ENCODE measurements at regions not wholly inside any gene's neighbourhood (a gene's known extent, or its start where the extent isn't known, plus 50 kb on each side); places are given as distances from the start of the nearest gene placed in this dataset.

DNA sequence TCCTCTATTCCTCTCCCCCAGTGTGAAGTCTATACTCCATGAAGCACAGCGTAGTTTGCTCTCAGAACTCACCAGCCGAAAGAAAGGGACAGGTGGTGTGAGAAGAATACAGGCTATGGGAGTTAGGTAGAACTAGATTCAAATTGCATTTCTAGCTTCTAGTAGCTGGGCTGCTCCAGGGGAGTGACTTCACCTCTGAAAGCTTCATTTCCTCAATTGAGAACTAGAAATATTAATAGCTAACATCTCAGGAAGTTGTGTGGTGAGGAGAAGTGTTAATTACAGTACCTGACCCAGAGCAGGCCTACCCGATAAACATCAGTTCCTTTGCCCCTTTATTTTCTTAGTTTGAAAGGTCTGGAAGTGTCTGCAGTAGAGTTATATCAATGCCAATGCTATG, 484.7 kb upstream of the TENM4 start:
- no peaks in the 10 kb centered on the region for H3K36me3 ChIP-seq (ENCODE audit: insufficient read depth, low read length)
- no peaks in the 10 kb centered on the region for H3K9me3 ChIP-seq (ENCODE audit: control insufficient read depth, insufficient read depth, low read length)
- H3K4me1 ChIP-seq (ENCODE audit: insufficient read depth, low read length), result no peaks in the 10 kb centered on the region
- H3K9ac ChIP-seq (ENCODE audit: low read depth, low read length), result no peak overlapping the region

DNA sequence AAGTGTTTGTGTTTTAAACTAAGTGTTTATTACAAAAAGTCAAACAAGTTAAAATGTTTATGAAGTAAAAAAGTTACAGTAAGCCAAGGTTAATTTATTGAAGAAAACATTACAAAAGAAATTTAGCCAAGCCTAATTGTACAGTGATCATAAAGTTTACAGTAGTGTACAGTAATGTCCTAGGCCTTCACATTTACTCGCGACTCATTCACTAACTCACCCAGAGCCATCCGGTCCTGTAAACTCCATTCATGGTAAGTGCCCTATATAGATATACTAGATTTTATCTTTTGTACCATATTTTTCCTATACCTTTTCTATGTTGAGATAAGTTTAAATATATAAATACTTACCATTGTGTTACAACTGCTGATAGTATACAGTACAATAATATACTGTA, 481.8 kb upstream of the TENM4 start:
- Histone ChIP-seq H3K9ac (ENCODE audit: low read depth, low read length) (no peak overlapping the region), H3K9me3 (ENCODE audit: control insufficient read depth, insufficient read depth, low read length) (no peaks in the 10 kb centered on the region), H3K36me3 (ENCODE audit: insufficient read depth, low read length) (no peaks in the 10 kb centered on the region), H3K4me1 (ENCODE audit: insufficient read depth, low read length) (no peaks in the 10 kb centered on the region)

DNA sequence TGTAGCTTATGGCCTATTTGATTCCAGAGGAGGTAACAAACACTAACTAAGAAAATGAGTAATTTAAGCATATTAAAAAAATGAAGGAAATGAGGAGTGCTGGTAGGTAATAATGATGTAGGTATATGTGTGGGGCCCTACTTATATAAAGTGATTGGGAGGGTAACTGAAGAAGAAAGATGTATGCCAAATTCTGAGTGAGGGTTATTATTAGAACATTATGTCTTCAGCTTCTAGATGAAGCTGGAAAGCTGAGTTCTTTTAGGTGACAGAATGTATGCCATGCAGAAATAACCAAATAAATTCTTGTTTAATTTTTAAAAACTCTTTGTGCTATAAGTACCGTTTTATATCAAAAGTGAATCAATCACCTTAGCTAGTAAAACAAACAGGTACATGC, 479.6 kb upstream of the TENM4 start:
- no peaks in the 10 kb centered on the region for H3K36me3 ChIP-seq (ENCODE audit: insufficient read depth, low read length)
- no peak overlapping the region for H3K9ac ChIP-seq (ENCODE audit: low read depth, low read length)
- no peaks in the 10 kb centered on the region for H3K9me3 ChIP-seq (ENCODE audit: control insufficient read depth, insufficient read depth, low read length)
- H3K4me1 ChIP-seq (ENCODE audit: insufficient read depth, low read length), result no peaks in the 10 kb centered on the region

DNA sequence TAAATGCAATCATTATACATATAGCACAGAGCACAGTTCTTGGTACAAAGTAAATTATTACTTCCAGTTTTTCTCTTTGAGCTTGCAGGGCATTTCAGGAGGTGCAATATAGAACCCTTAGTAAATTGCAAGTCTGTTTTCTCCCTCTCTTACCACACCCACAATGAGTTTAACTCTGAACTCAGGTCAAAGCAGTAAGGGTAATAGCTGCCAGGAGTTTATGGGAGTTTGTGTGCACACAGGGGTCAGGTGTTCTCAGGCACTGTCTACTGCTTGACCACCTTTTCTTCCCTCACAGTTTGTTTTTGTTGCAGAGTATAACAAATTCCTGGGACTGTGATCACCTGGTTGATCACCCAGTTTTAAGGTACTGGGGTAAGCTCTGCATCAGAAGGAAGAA, 478.5 kb upstream of the TENM4 start:
- no peaks in the 10 kb centered on the region for H3K9me3 ChIP-seq (ENCODE audit: control insufficient read depth, insufficient read depth, low read length)
- H3K4me1 ChIP-seq (ENCODE audit: insufficient read depth, low read length), result no peaks in the 10 kb centered on the region

DNA sequence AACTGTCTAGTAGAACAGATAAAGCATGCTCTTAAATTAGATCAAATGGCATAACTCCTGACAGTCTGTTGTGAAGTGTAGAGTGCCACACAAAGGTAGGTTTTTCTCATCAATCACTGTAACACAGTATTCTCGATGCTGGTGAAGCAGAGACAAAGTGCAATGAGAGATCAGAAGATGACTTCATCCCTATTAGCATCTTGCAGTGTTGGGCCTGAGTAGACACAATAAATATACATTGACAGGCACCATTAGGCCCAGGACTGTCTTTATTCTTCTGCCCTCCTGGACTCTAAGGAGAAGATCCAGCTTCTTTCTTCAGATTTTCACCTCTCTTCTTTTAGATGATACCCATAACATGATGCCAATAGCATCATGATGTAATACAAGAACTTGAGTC, 478.0 kb upstream of the TENM4 start:
- no peaks in the 10 kb centered on the region for H3K4me1 ChIP-seq (ENCODE audit: insufficient read depth, low read length)
- no peaks in the 10 kb centered on the region for H3K9me3 ChIP-seq (ENCODE audit: control insufficient read depth, insufficient read depth, low read length)
- no peak overlapping the region for H3K9ac ChIP-seq (ENCODE audit: low read depth, low read length)
- H3K36me3 ChIP-seq (ENCODE audit: insufficient read depth, low read length), result no peaks in the 10 kb centered on the region

More for the DNA sequence above, 478.5 kb upstream of the TENM4 start:
- Histone ChIP-seq H3K9ac (ENCODE audit: low read depth, low read length) (no peak overlapping the region), H3K36me3 (ENCODE audit: insufficient read depth, low read length) (no peaks in the 10 kb centered on the region)

DNA sequence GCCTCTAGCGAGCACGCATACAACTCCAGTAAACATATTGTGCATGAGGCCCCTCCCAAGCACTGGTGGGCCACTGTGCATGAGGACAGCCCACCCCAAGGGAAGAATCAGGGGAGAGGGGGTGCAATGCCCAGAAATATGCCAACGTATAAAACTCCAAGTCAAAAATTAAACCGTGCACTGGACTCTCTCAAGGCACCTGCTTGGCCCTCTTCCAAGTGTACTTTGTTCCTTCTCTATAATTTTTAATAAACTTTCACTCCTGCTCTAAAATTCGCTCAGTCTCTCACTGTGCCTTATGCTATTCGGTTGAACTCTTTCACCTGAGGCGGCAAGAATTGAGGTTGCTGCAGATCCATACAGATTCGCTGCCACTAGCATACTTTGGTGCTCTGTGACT, 465.3 kb upstream of the TENM4 start:
- no peaks in the 10 kb centered on the region for H3K9me3 ChIP-seq (ENCODE audit: control insufficient read depth, insufficient read depth, low read length)
- 0 out of 2 replicates have a peak, but pooled peaks cover 7% of the 10 kb centered on the region for H3K4me1 ChIP-seq (ENCODE audit: insufficient read depth, low read length)
- no peaks in the 10 kb centered on the region for H3K36me3 ChIP-seq (ENCODE audit: insufficient read depth, low read length)
- H3K9ac ChIP-seq (ENCODE audit: low read depth, low read length), result no peak overlapping the region

DNA sequence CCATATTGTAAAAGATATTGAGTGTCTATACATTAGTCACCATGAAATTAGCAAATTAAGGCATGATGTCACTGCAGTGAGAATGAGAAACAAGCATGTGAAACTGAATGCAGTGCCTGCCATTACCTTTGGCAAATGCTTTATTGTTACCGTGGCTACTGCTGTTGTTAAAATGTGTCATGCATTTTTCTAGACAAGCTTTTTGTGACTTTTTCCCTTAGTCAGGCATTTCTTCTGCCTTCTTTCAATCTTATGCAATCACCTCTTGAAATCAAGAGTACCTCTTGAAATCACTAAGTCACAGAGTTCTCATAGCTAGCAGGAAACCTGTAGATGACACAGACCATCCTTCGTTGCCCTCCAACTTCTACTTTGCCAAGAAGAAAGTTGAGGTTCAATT, 461.7 kb upstream of the TENM4 start:
- Histone ChIP-seq H3K9ac (ENCODE audit: low read depth, low read length) (no peak overlapping the region), H3K9me3 (ENCODE audit: control insufficient read depth, insufficient read depth, low read length) (no peaks in the 10 kb centered on the region), H3K36me3 (ENCODE audit: insufficient read depth, low read length) (no peaks in the 10 kb centered on the region), H3K4me1 (ENCODE audit: insufficient read depth, low read length) (0 out of 2 replicates have a peak, but pooled peaks cover 7% of the 10 kb centered on the region)

DNA sequence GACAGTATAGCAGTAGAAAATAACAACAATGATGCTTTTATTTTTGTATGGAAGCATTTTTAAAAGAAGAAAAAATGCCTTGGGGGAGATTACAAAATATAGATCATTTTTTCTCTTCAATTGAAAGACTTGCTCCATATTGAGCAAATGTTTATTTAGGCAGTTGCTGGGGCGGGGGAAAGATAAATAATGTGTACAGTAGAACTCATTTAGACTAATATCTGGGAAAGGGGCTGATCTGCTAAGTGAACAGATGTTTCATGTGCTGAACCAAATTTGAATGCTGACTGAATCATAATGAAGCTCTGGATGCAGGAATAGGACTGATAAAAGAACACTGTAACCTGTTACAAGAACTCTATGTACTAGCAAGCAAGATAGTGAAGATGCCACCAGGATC, 457.1 kb upstream of the TENM4 start:
- H3K4me1 ChIP-seq (ENCODE audit: insufficient read depth, low read length), result 0 out of 2 replicates have a peak, but pooled peaks cover 7% of the 10 kb centered on the region
- H3K36me3 ChIP-seq (ENCODE audit: insufficient read depth, low read length), result no peaks in the 10 kb centered on the region
- H3K9me3 ChIP-seq (ENCODE audit: control insufficient read depth, insufficient read depth, low read length), result no peaks in the 10 kb centered on the region; the same call in 1 of the 2 replicates
- H3K9ac ChIP-seq (ENCODE audit: low read depth, low read length), result no peak overlapping the region

DNA sequence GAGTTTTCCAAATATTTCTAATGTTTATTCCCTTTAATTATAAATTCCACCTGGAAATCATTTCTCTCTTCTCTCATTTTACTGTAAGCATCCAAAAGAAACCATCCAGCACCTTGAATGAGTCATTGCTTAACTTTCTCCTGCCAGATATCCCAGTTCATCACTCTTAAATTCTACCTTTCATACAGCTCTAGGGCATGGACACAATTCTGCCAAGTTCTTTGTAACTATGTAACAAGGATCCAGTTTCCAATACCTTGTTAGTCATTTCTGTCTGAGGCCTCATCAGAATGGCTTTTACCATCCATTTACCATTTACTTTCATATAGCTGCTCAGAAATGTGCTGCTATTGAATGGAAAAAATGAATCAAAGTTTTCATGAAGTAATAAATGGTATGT, 455.4 kb upstream of the TENM4 start:
- Histone ChIP-seq H3K36me3 (ENCODE audit: insufficient read depth, low read length) (no peaks in the 10 kb centered on the region), H3K9ac (ENCODE audit: low read depth, low read length) (no peak overlapping the region), H3K4me1 (ENCODE audit: insufficient read depth, low read length) (no peaks in the 10 kb centered on the region), H3K9me3 (ENCODE audit: control insufficient read depth, insufficient read depth, low read length) (no peaks in the 10 kb centered on the region; the same call in 1 of the 2 replicates)

DNA sequence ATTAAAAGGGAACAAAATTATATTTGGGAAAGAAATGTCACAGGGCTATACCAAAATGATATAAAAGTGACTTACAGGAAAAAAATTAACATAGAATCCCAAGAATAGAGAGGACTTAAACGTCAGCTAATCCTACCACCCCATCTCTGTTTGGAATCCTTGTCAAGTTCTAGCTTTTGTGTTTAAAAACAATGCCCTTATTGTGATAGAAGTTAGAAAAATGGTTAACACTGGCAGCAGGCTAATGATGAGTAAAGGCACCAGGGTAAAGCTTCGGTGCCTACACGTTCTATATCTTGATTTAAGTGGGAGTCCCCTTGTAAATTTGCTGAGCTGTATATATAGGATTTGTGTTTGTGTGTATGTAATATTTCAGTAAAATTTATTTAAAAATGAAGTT, 453.3 kb upstream of the TENM4 start:
- H3K9ac ChIP-seq (ENCODE audit: low read depth, low read length), result no peak overlapping the region
- no peaks in the 10 kb centered on the region for H3K4me1 ChIP-seq (ENCODE audit: insufficient read depth, low read length)
- no peaks in the 10 kb centered on the region; the same call in 1 of the 2 replicates for H3K9me3 ChIP-seq (ENCODE audit: control insufficient read depth, insufficient read depth, low read length)
- H3K36me3 ChIP-seq (ENCODE audit: insufficient read depth, low read length), result no peaks in the 10 kb centered on the region

DNA sequence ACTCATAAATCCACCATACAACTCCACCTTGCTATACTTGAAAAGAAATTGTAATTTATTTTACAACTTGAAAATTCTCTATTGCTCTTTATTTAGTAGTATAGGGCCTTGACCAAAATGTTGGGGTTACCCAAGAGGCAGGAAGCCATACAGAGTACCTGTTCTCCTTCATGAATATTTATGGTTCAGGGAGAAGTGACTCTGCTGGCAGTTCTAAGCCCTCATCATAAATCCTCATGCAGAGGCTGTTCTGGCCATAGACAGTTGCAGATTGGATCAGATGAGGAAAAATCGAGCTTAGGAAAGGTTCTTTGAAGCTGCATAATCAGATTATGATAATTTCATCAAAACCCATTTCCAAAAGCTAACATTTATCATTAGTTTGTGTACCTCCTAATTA, 449.4 kb upstream of the TENM4 start:
- Histone ChIP-seq H3K9ac (ENCODE audit: low read depth, low read length) (no peak overlapping the region), H3K9me3 (ENCODE audit: control insufficient read depth, insufficient read depth, low read length) (no peaks in the 10 kb centered on the region; the same call in 1 of the 2 replicates), H3K4me1 (ENCODE audit: insufficient read depth, low read length) (no peaks in the 10 kb centered on the region), H3K36me3 (ENCODE audit: insufficient read depth, low read length) (no peaks in the 10 kb centered on the region)

DNA sequence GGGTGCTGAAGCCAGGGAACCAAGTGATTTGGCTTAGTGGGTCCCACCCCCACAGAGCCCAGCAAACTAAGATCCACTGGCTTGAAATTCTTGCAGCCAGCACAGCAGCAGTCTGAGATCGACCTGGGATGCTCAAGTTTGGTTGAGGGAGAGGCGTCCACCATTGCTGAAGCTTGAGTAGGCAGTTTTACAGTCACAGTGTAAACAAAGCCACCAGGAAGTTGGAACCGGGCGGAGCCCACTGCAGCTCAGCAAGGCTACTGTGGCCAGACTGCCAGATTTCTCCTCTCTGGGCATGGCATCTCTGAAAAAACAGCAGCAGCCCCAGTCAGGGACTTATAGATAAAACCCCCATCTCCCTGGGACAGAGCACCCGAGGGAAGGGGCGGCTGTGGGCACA, 424.1 kb upstream of the TENM4 start:
- Histone ChIP-seq H3K9me3 (ENCODE audit: control insufficient read depth, insufficient read depth, low read length) (no peaks in the 10 kb centered on the region), H3K9ac (ENCODE audit: low read depth, low read length) (no peak overlapping the region), H3K36me3 (ENCODE audit: insufficient read depth, low read length) (no peaks in the 10 kb centered on the region), H3K4me1 (ENCODE audit: insufficient read depth, low read length) (no peaks in the 10 kb centered on the region)

DNA sequence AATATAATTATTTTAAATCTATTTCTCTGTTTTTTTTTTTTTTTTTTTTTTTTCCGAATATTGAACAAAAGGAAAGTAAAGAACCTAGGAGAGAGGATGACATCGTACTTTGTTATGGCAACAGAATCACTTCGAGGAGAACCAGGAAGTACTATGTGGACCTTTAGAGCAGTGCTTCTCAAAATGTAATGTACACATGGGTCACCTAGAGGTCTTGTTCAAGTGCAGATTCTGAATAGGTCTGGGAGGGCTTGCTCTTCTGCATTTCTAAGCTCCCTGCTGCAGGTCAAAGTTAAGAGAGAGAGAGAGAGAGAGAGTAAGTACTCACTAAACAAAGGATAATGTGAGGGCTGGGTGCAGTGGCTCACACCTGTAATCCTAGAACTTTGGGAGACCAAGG, 419.5 kb upstream of the TENM4 start:
- Histone ChIP-seq H3K9ac (ENCODE audit: low read depth, low read length) (no peak overlapping the region), H3K36me3 (ENCODE audit: insufficient read depth, low read length) (no peaks in the 10 kb centered on the region)

DNA sequence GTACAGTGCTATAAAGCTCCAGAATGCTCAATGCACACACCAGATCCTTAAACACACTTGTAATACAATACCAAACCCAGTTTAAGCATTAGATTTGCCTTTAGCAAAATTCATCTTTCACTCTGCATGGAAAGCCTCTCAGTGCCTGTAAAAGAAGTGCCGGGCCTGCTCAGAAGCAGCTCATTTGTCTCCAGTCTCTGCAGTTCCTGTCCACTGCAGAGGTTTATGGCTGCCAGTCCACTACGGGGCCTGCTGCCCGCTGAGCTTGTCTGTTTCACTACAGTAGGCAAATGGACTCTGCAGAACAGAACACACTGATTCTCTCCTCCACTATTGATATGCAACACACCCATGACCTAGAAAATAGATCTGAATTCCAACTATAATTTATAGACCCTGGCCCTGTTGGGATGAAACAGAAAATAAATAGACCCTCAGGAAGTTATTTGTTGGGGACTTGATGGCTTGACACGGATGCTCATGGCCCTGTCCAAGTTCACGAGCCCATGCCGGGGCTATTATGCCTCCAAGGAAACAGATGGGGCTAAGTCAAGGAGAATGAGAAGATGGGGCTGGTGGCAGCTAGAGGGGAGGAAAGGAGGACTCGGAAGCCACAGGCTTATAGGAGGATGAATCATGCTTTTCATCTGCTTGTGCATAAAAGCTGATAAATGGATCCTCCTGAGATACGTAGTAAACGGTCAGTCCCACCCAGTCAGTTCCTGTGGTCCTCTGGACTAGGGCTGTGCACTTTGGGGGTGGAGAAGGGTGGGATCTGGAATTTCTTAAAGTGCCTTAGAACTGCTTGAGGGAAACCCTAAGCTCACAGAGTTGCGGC, 416.8 kb upstream of the TENM4 start:
- no peaks in the 10 kb centered on the region for H3K4me1 ChIP-seq (ENCODE audit: insufficient read depth, low read length)
- H3K9me3 ChIP-seq (ENCODE audit: control insufficient read depth, insufficient read depth, low read length), result no peaks in the 10 kb centered on the region
- no peaks in the 10 kb centered on the region for H3K36me3 ChIP-seq (ENCODE audit: insufficient read depth, low read length)
- no peak overlapping the region for H3K9ac ChIP-seq (ENCODE audit: low read depth, low read length)

More for the DNA sequence above, 419.5 kb upstream of the TENM4 start:
- no peaks in the 10 kb centered on the region for H3K9me3 ChIP-seq (ENCODE audit: control insufficient read depth, insufficient read depth, low read length)
- no peaks in the 10 kb centered on the region for H3K4me1 ChIP-seq (ENCODE audit: insufficient read depth, low read length)

DNA sequence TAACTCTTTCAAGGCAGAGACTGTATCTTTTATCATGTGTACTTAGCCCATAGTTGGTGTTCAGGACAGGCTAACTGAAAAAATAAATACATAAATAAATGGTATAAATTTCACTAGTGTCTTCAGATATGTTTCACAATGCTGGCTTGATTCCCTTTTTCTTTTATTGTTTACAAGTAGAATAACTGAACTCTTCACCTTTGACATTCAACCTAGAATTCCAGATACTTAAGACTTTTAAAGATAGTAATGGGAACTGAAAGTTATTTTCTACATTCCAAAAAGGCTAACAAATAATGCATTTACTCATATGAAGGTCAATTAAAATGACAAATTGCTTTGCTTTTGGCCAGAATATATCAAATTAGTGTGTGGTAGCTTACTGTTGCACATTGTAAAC, 411.3 kb upstream of the TENM4 start:
- Histone ChIP-seq H3K4me1 (ENCODE audit: insufficient read depth, low read length) (no peaks in the 10 kb centered on the region), H3K9me3 (ENCODE audit: control insufficient read depth, insufficient read depth, low read length) (no peaks in the 10 kb centered on the region), H3K9ac (ENCODE audit: low read depth, low read length) (no peak overlapping the region), H3K36me3 (ENCODE audit: insufficient read depth, low read length) (no peaks in the 10 kb centered on the region)

Measured in ES-I3 (cell line).